Spleen (tissue), 11 donors: ENCODE measurements at regions not wholly inside any gene's neighbourhood (a gene's known extent, or its start where the extent isn't known, plus 50 kb on each side); places are given as distances from the start of the nearest gene placed in this dataset.

Experiments
- DNase-seq: peaks from one replicate; pipeline ENCODE4 v3.0.0-alpha.2; 2020
- H3K27ac ChIP-seq, 8 donors: fragments of 200-600 bp; sonication (generic) in 7 of 8; 1 replicate in 4 of 8; 2 replicates in 4 of 8; pipeline versions ENCODE4 v1.5.0 to v1.8.0; 2016 to 2021; ENCODE audit warnings: inconsistent platforms in 4 of 8, mild to moderate bottlenecking in 4 of 8, moderate library complexity in 1 of 8
- H3K27me3 ChIP-seq, 7 donors: fragments of 200-600 bp; sonication (generic) in 6 of 7; replicated peaks in 1 of 7; 1 replicate in 4 of 7; 2 replicates in 3 of 7; pipeline versions ENCODE4 v1.5.0 to v1.8.0; 2016 to 2021; ENCODE audit warnings: inconsistent platforms in 3 of 7, mild to moderate bottlenecking in 1 of 7
- H3K36me3 ChIP-seq, 6 donors: fragments of 200-600 bp; sonication (generic) in 5 of 6; 1 replicate in 4 of 6; 2 replicates in 2 of 6; pipeline versions ENCODE4 v1.5.0 to v1.8.0; 2016 to 2021; ENCODE audit warnings: inconsistent platforms in 2 of 6
- H3K4me1 ChIP-seq, 6 donors: fragments of 200-600 bp; sonication (generic) in 5 of 6; 1 replicate in 3 of 6; 2 replicates in 3 of 6; pipeline versions ENCODE4 v1.5.0 to v1.8.0; 2016 to 2021; ENCODE audit warnings: inconsistent platforms in 3 of 6
- H3K4me3 ChIP-seq, 8 donors: fragments of 200-600 bp; sonication (generic) in 7 of 8; 1 replicate in 4 of 8; 2 replicates in 4 of 8; pipeline versions ENCODE4 v1.5.0 to v1.8.0; 2016 to 2021; ENCODE audit warnings: inconsistent platforms in 4 of 8, mild to moderate bottlenecking in 4 of 8, moderate library complexity in 2 of 8
- H3K9me3 ChIP-seq, 8 donors: fragments of 200-600 bp; sonication (generic) in 7 of 8; 1 replicate in 4 of 8; 2 replicates in 4 of 8; pipeline versions ENCODE4 v1.5.0 to v1.8.0; 2016 to 2021; ENCODE audit warnings: inconsistent platforms in 4 of 8
- CTCF ChIP-seq, 11 experiments: fragments of 200-600 bp in 7 of 11; fragments of 450-650 bp in 4 of 11; sonication (generic) in 4 of 11; IDR thresholded peaks in 8 of 11; conservative IDR thresholded peaks in 3 of 11; 1 replicate in 7 of 11; 2 replicates in 4 of 11; pipeline versions ENCODE4 v1.4.0 to v1.8.0; 2016 to 2021; ENCODE audit warnings: antibody characterized with exemption in 11 of 11, inconsistent platforms in 4 of 11, mild to moderate bottlenecking in 1 of 11
- POLR2A ChIP-seq, 3 donors: fragments of 450-650 bp; IDR thresholded peaks; one replicate each; pipeline ENCODE4 v1.5.1; 2017; ENCODE audit warnings: antibody characterized with exemption in 3 of 3, mild to moderate bottlenecking in 1 of 3
- POLR2AphosphoS5 ChIP-seq, 3 donors: sonication (generic); formaldehyde crosslinking; IDR thresholded peaks; one replicate each; pipeline ENCODE4 v1.5.1; 2017; ENCODE audit warnings: antibody characterized with exemption in 3 of 3
- WGBS, 5 donors: extraction: QIAGEN DNeasy Blood & Tissue Kit in 3 of 5; methylation state at CpG; one replicate each; pipeline versions ENCODE4 v1.1.5 to v1.1.7; 2013 to 2018; 5-methylcytosine and 5-hydroxymethylcytosine counted together
- intact Hi-C: fragments of 100-400 bp; cut with DNase I; formaldehyde crosslinking; loops from one replicate; pipeline ENCODE4 v1.15.0; 2023; ENCODE audit warnings: low total_unique reads
- donor health status: healthy with polysubstance abuse.
- donor health status: DM: no; HTN: no; CAD: no; lungs with moderate emphysema.
- donor health status: DM: no; HTN: no; CAD: no.
- donor health status: Bipolar disorder and iron deficiency.
- donor health status: healthy.
- donor health status: DM: no; HTN: no; CAD: no.
- donor health status: DM: yes; HTN: yes; CAD: no.

GRCh38 chr15:88714782-88715372, 76.1 kb downstream of the ISG20 start:
- Histone ChIP-seq H3K4me1 (peaks cover 0 to 2% (median 0%) of the 10 kb centered on the region in 6 donors), H3K27me3 (peaks cover 0 to 48% (median 0%) of the 10 kb centered on the region in 7 donors), H3K27ac (no peak overlapping the region), H3K9me3 (no peaks in the 10 kb centered on the region), H3K4me3 (no peak overlapping the region), H3K36me3 (no peaks in the 10 kb centered on the region)
- no peak for TF ChIP-seq CTCF (IDR thresholded peaks at IDR 0.05 in 8 of 11, conservative IDR thresholded peaks at IDR 0.05 in 3 of 11)
- TF ChIP-seq POLR2AphosphoS5 (IDR thresholded peaks at IDR 0.05) = no peak
- TF ChIP-seq POLR2A (IDR thresholded peaks at IDR 0.05) = no peak
- intact Hi-C loops = no loop called here
- no peak for DNase-seq
- WGBS, 5 donors = 72 to 83% (median 81%) methylated on average over 6 to 9 of the region's 9 CpGs

GRCh38 chr15:88716543-88717381, 77.9 kb downstream of the ISG20 start:
- intact Hi-C loops = no loop called here
- no peak for DNase-seq
- 88 to 91% (median 89%) methylated on average over 17 to 20 of the region's 20 CpGs for WGBS, 5 donors
- no peak overlapping the region for H3K4me3 ChIP-seq
- peaks cover 0 to 7% (median 0%) of the 10 kb centered on the region in 6 donors for H3K4me1 ChIP-seq
- H3K9me3 ChIP-seq = no peaks in the 10 kb centered on the region
- peaks cover 0 to 36% (median 0%) of the 10 kb centered on the region in 7 donors for H3K27me3 ChIP-seq
- TF ChIP-seq POLR2AphosphoS5 (IDR thresholded peaks at IDR 0.05) (no peak), CTCF (IDR thresholded peaks at IDR 0.05 in 8 of 11, conservative IDR thresholded peaks at IDR 0.05 in 3 of 11) (no peak), POLR2A (IDR thresholded peaks at IDR 0.05) (no peak)
- no peaks in the 10 kb centered on the region for H3K36me3 ChIP-seq
- H3K27ac ChIP-seq = no peak overlapping the region

GRCh38 chr15:88717382-88718031, 78.7 kb downstream of the ISG20 start:
- Histone ChIP-seq H3K27me3 (peaks cover 0 to 28% (median 0%) of the 10 kb centered on the region in 7 donors), H3K27ac (no peak overlapping the region), H3K9me3 (no peaks in the 10 kb centered on the region), H3K4me3 (no peak overlapping the region), H3K36me3 (no peaks in the 10 kb centered on the region), H3K4me1 (peaks cover 0 to 7% (median 0%) of the 10 kb centered on the region in 6 donors)
- intact Hi-C loops = no loop called here
- no peak for TF ChIP-seq CTCF (IDR thresholded peaks at IDR 0.05 in 8 of 11, conservative IDR thresholded peaks at IDR 0.05 in 3 of 11)
- TF ChIP-seq POLR2A (IDR thresholded peaks at IDR 0.05) = no peak
- no peak for TF ChIP-seq POLR2AphosphoS5 (IDR thresholded peaks at IDR 0.05)
- WGBS, 5 donors = 70 to 84% (median 81%) methylated on average over 13 of the region's 13 CpGs
- no peak for DNase-seq

- H3K27ac ChIP-seq = no peak overlapping the region
- H3K27me3 ChIP-seq = peaks cover 0 to 26% (median 0%) of the 10 kb centered on the region in 7 donors
- H3K4me3 ChIP-seq = no peak overlapping the region
- DNase-seq = no peak
- peaks cover 0 to 7% (median 0%) of the 10 kb centered on the region in 6 donors for H3K4me1 ChIP-seq
- H3K36me3 ChIP-seq = no peaks in the 10 kb centered on the region
- 75 to 92% (median 84%) methylated on average over 3 of the region's 3 CpGs for WGBS, 5 donors
- peaks cover 0 to under 1% (median 0%) of the 10 kb centered on the region in 8 donors for H3K9me3 ChIP-seq
- intact Hi-C loops = no loop called here
- TF ChIP-seq POLR2AphosphoS5 (IDR thresholded peaks at IDR 0.05) (no peak), POLR2A (IDR thresholded peaks at IDR 0.05) (no peak), CTCF (IDR thresholded peaks at IDR 0.05 in 8 of 11, conservative IDR thresholded peaks at IDR 0.05 in 3 of 11) (no peak)
Observed at GRCh38 chr15:88718731-88719130, 79.9 kb downstream of the ISG20 start.
